ENCODE measurements at regions not wholly inside any gene's neighbourhood (a gene's known extent, or its start where the extent isn't known, plus 50 kb on each side); places are given as distances from the start of the nearest gene placed in this dataset.

GRCh38 chrX:26037367-26037766 is 100.8 kb upstream of the MAGEB18 start (continued):
- TF ChIP-seq ZNF609 (CRISPR knock-in tag; IDR thresholded peaks at IDR 0.05; ENCODE audit: borderline replicate concordance) (no peak), ARID3B (CRISPR knock-in tag; IDR thresholded peaks at IDR 0.05; ENCODE audit: borderline replicate concordance) (no peak)

- DNase-seq (ENCODE audit: extremely low read depth in 1 of 4, low spot score in 3 of 4) (no peak), FAIRE-seq (no peak), ATAC-seq (no peak)
- ChIA-PET POLR2A (no interaction called here), CTCF (ENCODE audit: low intra/inter-chr PET ratio) (no interaction called here)
- Histone ChIP-seq H3K4me2 (ENCODE audit: insufficient read depth, low read length) (no peak overlapping the region), H3K9ac (ENCODE audit: insufficient read depth in 1 of 2, low read depth in 2 of 2, low read length in 2 of 2) (no peak overlapping the region), H3K27ac (ENCODE audit: extremely low read depth, low read depth, low read length) (no peak overlapping the region), H3K4me1 (replicated peaks in 1 of 2; ENCODE audit: control insufficient read depth in 2 of 2, insufficient read depth in 2 of 2, low read length in 2 of 2) (no peaks in the 10 kb centered on the region), H3K4me3 (no peak overlapping the region), H3K36me3 (ENCODE audit: control insufficient read depth, insufficient read depth, low read length) (no peaks in the 10 kb centered on the region), H3K9me1 (ENCODE audit: control insufficient read depth, insufficient read depth, low read length) (no peaks in the 10 kb centered on the region), H2AFZ (ENCODE audit: low read depth, low read length) (no peak overlapping the region), H3K27me3 (ENCODE audit: control insufficient read depth in 2 of 2, insufficient read depth in 2 of 2, low read length in 2 of 2) (no peaks in the 10 kb centered on the region), H3K79me2 (ENCODE audit: control insufficient read depth, insufficient read depth, low read length) (no peaks in the 10 kb centered on the region), H4K20me1 (replicated peaks; ENCODE audit: control insufficient read depth, insufficient read depth, low read length) (no peaks in the 10 kb centered on the region), H3K9me3 (replicated peaks; ENCODE audit: control insufficient read depth, insufficient read depth, low read depth, low read length) (no peaks in the 10 kb centered on the region)
- in situ Hi-C loops (cut with MboI): no loop called here
- BruUV-seq (replicated peaks): no TSS peak
- intact Hi-C loops (cut with micrococcal nuclease): no loop called here
- TF ChIP-seq COPS2 (conservative IDR thresholded peaks at IDR 0.05): no peak
- TF ChIP-seq SMAD3 (CRISPR knock-in tag; conservative IDR thresholded peaks at IDR 0.05): no peak
- no peak for TF ChIP-seq U2AF1 (optimal IDR thresholded peaks at IDR 0.05; ENCODE audit: low read depth, low read length)
- no peak for TF ChIP-seq ZNF274 (IDR thresholded peaks at IDR 0.05; ENCODE audit: borderline replicate concordance, low read depth, low read length)
- no peak for TF ChIP-seq ELF2 (CRISPR knock-in tag; IDR thresholded peaks at IDR 0.05)
- no peak for TF ChIP-seq ZNF282 (CRISPR knock-in tag; IDR thresholded peaks at IDR 0.05)
- TF ChIP-seq ZNF592 (IDR thresholded peaks at IDR 0.05): no peak
- no peak for TF ChIP-seq THRB (CRISPR knock-in tag; conservative IDR thresholded peaks at IDR 0.05)
Measured at GRCh38 chrX:26050099-26050498, 88.0 kb upstream of the MAGEB18 start.

Data from K562 (cell line).